ENCODE measurements at regions not wholly inside any gene's neighbourhood (a gene's known extent, or its start where the extent isn't known, plus 50 kb on each side); places are given as distances from the start of the nearest gene placed in this dataset.

GRCh38 chr2:19800796-19801195 is 101.0 kb downstream of the TTC32 start:
- no peak for TF ChIP-seq CTCF (conservative IDR thresholded peaks at IDR 0.05; ENCODE audit: low read depth, low read length)
- no peak for TF ChIP-seq EZH2 (IDR thresholded peaks at IDR 0.05; ENCODE audit: borderline replicate concordance, low read depth, low read length, poor library complexity, severe bottlenecking)
